Vagina (tissue), 2 donors: ENCODE measurements at regions not wholly inside any gene's neighbourhood (a gene's known extent, or its start where the extent isn't known, plus 50 kb on each side); places are given as distances from the start of the nearest gene placed in this dataset.
A peak's percentile ranks its signal among the peaks of the same experiment; 100 is the strongest.
"Not testable (repeated sequence)": the region's sequence is repeated elsewhere in the genome, so short reads cannot be mapped to it uniquely, and the experiment has no call there.

Experiments
- DNase-seq, 2 donors: peaks; one replicate each; pipeline ENCODE4 v3.0.0-alpha.2; 2017; ENCODE audit errors: extremely low spot score in 2 of 2
- H3K27ac ChIP-seq: fragments of 200-600 bp; sonication (generic); one replicate; pipeline ENCODE4 v1.5.1; 2019
- H3K27me3 ChIP-seq: fragments of 200-600 bp; sonication (generic); one replicate; pipeline ENCODE4 v1.5.1; 2019
- H3K36me3 ChIP-seq, 2 donors: fragments of 200-600 bp; sonication (generic); one replicate each; pipeline ENCODE4 v1.5.1; 2017 to 2019
- H3K4me1 ChIP-seq: fragments of 200-600 bp; sonication (generic); one replicate; pipeline ENCODE4 v1.5.1; 2019
- H3K4me3 ChIP-seq, 2 donors: fragments of 200-600 bp; sonication (generic); 1 replicate in 1 of 2; 2 replicates in 1 of 2; pipeline ENCODE4 v1.5.1; 2016 to 2019
- H3K9me3 ChIP-seq: fragments of 200-600 bp; sonication (generic); one replicate; pipeline ENCODE4 v1.5.1; 2019
- CTCF ChIP-seq, 3 experiments: fragments of 450-650 bp in 2 of 3; fragments of 200-600 bp in 1 of 3; sonication (generic) in 1 of 3; IDR thresholded peaks; one replicate each; pipeline ENCODE4 v1.5.1; 2017 to 2019; ENCODE audit warnings: antibody characterized with exemption in 3 of 3, mild to moderate bottlenecking in 2 of 3, moderate library complexity in 2 of 3
- POLR2A ChIP-seq, 2 donors: fragments of 450-650 bp; IDR thresholded peaks; one replicate each; pipeline ENCODE4 v1.6.1; 2017; ENCODE audit warnings: antibody characterized with exemption in 2 of 2, mild to moderate bottlenecking in 2 of 2, moderate library complexity in 2 of 2
- POLR2AphosphoS5 ChIP-seq, 2 donors: sonication (generic); formaldehyde crosslinking; IDR thresholded peaks; one replicate each; pipeline ENCODE4 v1.9.0; 2017; ENCODE audit warnings: antibody characterized with exemption in 2 of 2, mild to moderate bottlenecking in 2 of 2, low read depth in 1 of 2; ENCODE audit not compliant: insufficient read depth in 1 of 2
- intact Hi-C: fragments of 100-400 bp; cut with DNase I; formaldehyde crosslinking; loops from one replicate; pipeline ENCODE4 v1.15.1; 2023

- no peak for TF ChIP-seq POLR2A (IDR thresholded peaks at IDR 0.05)
- peak in 1 of 2 donors; percentile 16 for TF ChIP-seq POLR2AphosphoS5 (IDR thresholded peaks at IDR 0.05; ENCODE audit: insufficient read depth in 1 of 2, low read depth in 1 of 2)
- H3K4me3 ChIP-seq = no peak overlapping the region
- H3K9me3 ChIP-seq = no peaks in the 10 kb centered on the region
- DNase-seq = no peak
- intact Hi-C loops = no loop called here
- no peaks in the 10 kb centered on the region for H3K27me3 ChIP-seq
- H3K27ac ChIP-seq = peak overlapping the region; percentile 43
- H3K4me1 ChIP-seq = peaks cover 11% of the 10 kb centered on the region
- H3K36me3 ChIP-seq = no peaks in the 10 kb centered on the region
Observed at GRCh38 chr4:173735049-173735448, 205.0 kb upstream of the HAND2 start.

GRCh38 chr4:173731257-173731656, 201.2 kb upstream of the HAND2 start:
- H3K4me3 ChIP-seq = no peak overlapping the region
- H3K9me3 ChIP-seq = no peaks in the 10 kb centered on the region
- H3K27ac ChIP-seq = no peak overlapping the region
- peaks cover 5% of the 10 kb centered on the region for H3K4me1 ChIP-seq
- no peak for DNase-seq
- intact Hi-C loops = no loop called here
- H3K27me3 ChIP-seq = no peaks in the 10 kb centered on the region
- no peaks in the 10 kb centered on the region for H3K36me3 ChIP-seq
- TF ChIP-seq CTCF (IDR thresholded peaks at IDR 0.05) (no peak), POLR2AphosphoS5 (IDR thresholded peaks at IDR 0.05; ENCODE audit: insufficient read depth in 1 of 2, low read depth in 1 of 2) (no peak), POLR2A (IDR thresholded peaks at IDR 0.05) (no peak)

- no peak overlapping the region for H3K4me3 ChIP-seq
- no peaks in the 10 kb centered on the region for H3K9me3 ChIP-seq
- no peak for DNase-seq
- no peak for TF ChIP-seq POLR2A (IDR thresholded peaks at IDR 0.05)
- TF ChIP-seq CTCF (IDR thresholded peaks at IDR 0.05) = no peak
- no peak for TF ChIP-seq POLR2AphosphoS5 (IDR thresholded peaks at IDR 0.05; ENCODE audit: insufficient read depth in 1 of 2, low read depth in 1 of 2)
- H3K27me3 ChIP-seq = no peaks in the 10 kb centered on the region
- H3K27ac ChIP-seq = no peak overlapping the region
- no peaks in the 10 kb centered on the region for H3K4me1 ChIP-seq
- H3K36me3 ChIP-seq = no peaks in the 10 kb centered on the region
- intact Hi-C loops = no loop called here
Observed at GRCh38 chr4:173722075-173722474, 192.0 kb upstream of the HAND2 start.

- H3K36me3 ChIP-seq, H3K27ac ChIP-seq, H3K4me3 ChIP-seq, H3K4me1 ChIP-seq, DNase-seq, intact Hi-C loops, H3K27me3 ChIP-seq, H3K9me3 ChIP-seq: not testable (repeated sequence)
Observed at GRCh38 chr4:173718504-173718903, 188.5 kb upstream of the HAND2 start.

GRCh38 chr4:173717581-173717980, 187.6 kb upstream of the HAND2 start:
- no peak for DNase-seq
- Histone ChIP-seq H3K27ac (no peak overlapping the region), H3K27me3 (no peaks in the 10 kb centered on the region), H3K36me3 (no peaks in the 10 kb centered on the region), H3K9me3 (no peaks in the 10 kb centered on the region), H3K4me3 (no peak overlapping the region), H3K4me1 (no peaks in the 10 kb centered on the region)
- intact Hi-C loops = no loop called here
- no peak for TF ChIP-seq CTCF (IDR thresholded peaks at IDR 0.05)
- TF ChIP-seq POLR2AphosphoS5 (IDR thresholded peaks at IDR 0.05; ENCODE audit: insufficient read depth in 1 of 2, low read depth in 1 of 2) = no peak
- TF ChIP-seq POLR2A (IDR thresholded peaks at IDR 0.05) = no peak

GRCh38 chr4:173714456-173714855, 184.4 kb upstream of the HAND2 start:
- Histone ChIP-seq H3K27me3 (no peaks in the 10 kb centered on the region), H3K4me1 (no peaks in the 10 kb centered on the region), H3K4me3 (no peak overlapping the region), H3K27ac (no peak overlapping the region), H3K36me3 (no peaks in the 10 kb centered on the region), H3K9me3 (no peaks in the 10 kb centered on the region)
- intact Hi-C loops = no loop called here
- no peak for TF ChIP-seq CTCF (IDR thresholded peaks at IDR 0.05)
- no peak for TF ChIP-seq POLR2A (IDR thresholded peaks at IDR 0.05)
- no peak for TF ChIP-seq POLR2AphosphoS5 (IDR thresholded peaks at IDR 0.05; ENCODE audit: insufficient read depth in 1 of 2, low read depth in 1 of 2)
- no peak for DNase-seq
